ENCODE measurements at regions not wholly inside any gene's neighbourhood (a gene's known extent, or its start where the extent isn't known, plus 50 kb on each side); places are given as distances from the start of the nearest gene placed in this dataset.

DNA sequence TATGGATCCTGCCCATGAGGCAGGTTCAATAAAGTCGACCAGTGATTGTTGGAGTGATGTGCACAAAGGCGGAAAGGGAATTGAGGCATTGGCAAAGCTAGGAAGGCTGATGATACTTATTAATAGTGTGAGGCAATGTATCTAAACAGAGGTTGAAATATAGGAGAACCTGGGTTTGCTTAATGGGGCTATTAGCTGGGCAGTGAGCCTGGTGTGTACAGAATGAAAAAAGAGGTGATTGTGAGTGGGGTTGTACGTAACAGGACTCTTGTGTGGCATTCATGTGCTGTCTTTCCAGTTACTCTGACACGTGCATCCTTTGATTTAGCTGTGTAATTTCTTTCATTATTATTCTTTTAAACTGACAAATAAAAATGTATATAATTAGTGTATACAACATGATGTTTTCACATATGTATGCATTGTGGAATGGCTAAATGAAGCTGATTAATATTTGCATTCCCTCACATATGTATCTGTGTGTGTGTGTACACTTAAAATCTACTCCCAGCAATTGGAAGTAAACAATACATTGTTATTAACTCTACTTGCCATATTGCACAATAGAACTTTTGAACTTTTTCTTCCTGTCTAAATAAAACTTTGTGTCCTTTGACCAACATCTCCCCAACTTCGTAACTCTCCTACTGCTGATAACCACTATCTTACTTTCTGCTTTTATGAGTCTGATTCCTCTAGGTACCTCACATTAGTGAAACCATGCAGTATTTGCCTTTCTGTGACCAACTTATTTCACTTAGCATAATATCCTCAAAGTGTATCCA, 220.5 kb upstream of the SLC35B3 start:
- no peak overlapping the region for H3K9ac ChIP-seq (ENCODE audit: insufficient read depth, low read length, poor library complexity, severe bottlenecking)
- Mint-ChIP-seq H3K27me3 (ENCODE audit: low read depth in 3 of 3) (peaks cover 0 to 1% (median 0%) of the 10 kb centered on the region in 3 donors), H3K4me1 (no peaks in the 10 kb centered on the region), H3K27ac (no peak overlapping the region), H3K4me3 (peak overlapping the region in 1 of 2 donors; percentile 22), H3K36me3 (no peaks in the 10 kb centered on the region), H3K9me3 (peaks cover 0 to 2% (median 0%) of the 10 kb centered on the region in 7 donors)
- no peak for DNase-seq
- no peaks in the 10 kb centered on the region for H3K9me3 ChIP-seq (replicated peaks in 1 of 2; ENCODE audit: control insufficient read depth in 1 of 2, insufficient read depth in 1 of 2, low read length in 2 of 2)
- H3K27me3 ChIP-seq (ENCODE audit: control insufficient read depth in 2 of 2, insufficient read depth in 2 of 2, low read length in 2 of 2), result no peaks in the 10 kb centered on the region
- H2AFZ ChIP-seq (ENCODE audit: insufficient read depth, low read depth, low read length, poor library complexity, severe bottlenecking), result no peak overlapping the region
- H3K4me3 ChIP-seq (replicated peaks in 1 of 3; ENCODE audit: low read depth in 2 of 3, low read length in 3 of 3), result no peak overlapping the region
- H3K4me2 ChIP-seq (replicated peaks; ENCODE audit: extremely low read depth, low read length, poor library complexity, severe bottlenecking), result no peak overlapping the region
- H3K4me1 ChIP-seq (ENCODE audit: control insufficient read depth in 1 of 2, insufficient read depth in 2 of 2, low read length in 2 of 2), result no peaks in the 10 kb centered on the region
- intact Hi-C loops (cut with micrococcal nuclease), result no loop called here
- H4K20me1 ChIP-seq (ENCODE audit: insufficient read depth, low read length), result no peaks in the 10 kb centered on the region
- 85% methylated on average over 3 of the region's 5 CpGs for WGBS (ENCODE audit: insufficient coverage)
- no peaks in the 10 kb centered on the region for H3K36me3 ChIP-seq (replicated peaks in 1 of 2; ENCODE audit: control insufficient read depth in 1 of 2, insufficient read depth in 2 of 2, low read length in 2 of 2)
- no peak overlapping the region for H3K27ac ChIP-seq (ENCODE audit: low read depth in 1 of 2, low read length in 2 of 2)
- no peak for TF ChIP-seq CTCF (IDR thresholded peaks at IDR 0.05)
- no peaks in the 10 kb centered on the region for H3K79me2 ChIP-seq (ENCODE audit: insufficient read depth, low read length)

DNA sequence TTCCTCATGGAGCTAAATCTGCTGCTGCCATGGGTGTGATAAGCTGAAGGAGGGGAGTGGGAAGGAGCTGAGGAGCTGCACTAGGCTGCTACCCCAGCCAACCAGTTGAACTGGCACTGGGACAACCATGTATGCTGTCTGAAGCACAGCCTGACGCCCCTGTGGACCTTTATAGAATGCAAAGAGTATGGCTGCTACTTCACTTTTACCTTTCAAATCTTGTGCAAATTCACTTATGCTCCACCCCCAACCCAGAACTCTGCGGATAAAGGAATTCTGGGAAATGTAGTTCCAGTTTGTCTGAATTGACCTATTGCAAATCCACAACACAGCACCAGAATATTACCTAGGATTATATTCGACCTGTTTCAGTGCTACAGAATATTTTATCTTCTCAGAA, 217.4 kb upstream of the SLC35B3 start:
- intact Hi-C loops (cut with micrococcal nuclease), result no loop called here
- no peak overlapping the region for H2AFZ ChIP-seq (ENCODE audit: insufficient read depth, low read depth, low read length, poor library complexity, severe bottlenecking)
- 67% methylated on average over 2 of the region's 3 CpGs for WGBS (ENCODE audit: insufficient coverage)
- H3K4me3 ChIP-seq (replicated peaks in 1 of 3; ENCODE audit: low read depth in 2 of 3, low read length in 3 of 3), result no peak overlapping the region
- no peak for TF ChIP-seq CTCF (IDR thresholded peaks at IDR 0.05)
- H3K4me1 Mint-ChIP-seq, result no peaks in the 10 kb centered on the region
- H3K27me3 ChIP-seq (ENCODE audit: control insufficient read depth in 2 of 2, insufficient read depth in 2 of 2, low read length in 2 of 2), result no peaks in the 10 kb centered on the region
- H3K36me3 ChIP-seq (replicated peaks in 1 of 2; ENCODE audit: control insufficient read depth in 1 of 2, insufficient read depth in 2 of 2, low read length in 2 of 2), result no peaks in the 10 kb centered on the region
- H3K4me3 Mint-ChIP-seq, result no peak overlapping the region
- H3K27ac ChIP-seq (ENCODE audit: low read depth in 1 of 2, low read length in 2 of 2), result no peak overlapping the region
- no peaks in the 10 kb centered on the region for H3K36me3 Mint-ChIP-seq
- no peak overlapping the region for H3K9ac ChIP-seq (ENCODE audit: insufficient read depth, low read length, poor library complexity, severe bottlenecking)
- H3K9me3 ChIP-seq (replicated peaks in 1 of 2; ENCODE audit: control insufficient read depth in 1 of 2, insufficient read depth in 1 of 2, low read length in 2 of 2), result peaks cover 0 to 3% of the 10 kb centered on the region in 2 donors
- no peak overlapping the region for H3K4me2 ChIP-seq (replicated peaks; ENCODE audit: extremely low read depth, low read length, poor library complexity, severe bottlenecking)
- no peak for DNase-seq
- H3K4me1 ChIP-seq (ENCODE audit: control insufficient read depth in 1 of 2, insufficient read depth in 2 of 2, low read length in 2 of 2), result no peaks in the 10 kb centered on the region
- no peaks in the 10 kb centered on the region for H3K79me2 ChIP-seq (ENCODE audit: insufficient read depth, low read length)
- no peaks in the 10 kb centered on the region for H4K20me1 ChIP-seq (ENCODE audit: insufficient read depth, low read length)
- peaks cover 0 to 10% (median 2%) of the 10 kb centered on the region in 7 donors for H3K9me3 Mint-ChIP-seq
- peaks cover 0 to 3% (median 0%) of the 10 kb centered on the region in 3 donors for H3K27me3 Mint-ChIP-seq (ENCODE audit: low read depth in 3 of 3)
- no peak overlapping the region for H3K27ac Mint-ChIP-seq
